PFSK-1 (cell line): ENCODE measurements at regions not wholly inside any gene's neighbourhood (a gene's known extent, or its start where the extent isn't known, plus 50 kb on each side); places are given as distances from the start of the nearest gene placed in this dataset.

Source experiments
- FOXP2 ChIP-seq: optimal IDR thresholded peaks from 2 replicates; pipeline ENCODE3; 2011; ENCODE audit warnings: borderline replicate concordance, control low read depth, inconsistent platforms; ENCODE audit not compliant: insufficient read depth; ENCODE audit errors: extremely low read length, extremely low read depth
- POLR2AphosphoS5 ChIP-seq: IDR thresholded peaks from 2 replicates; pipeline ENCODE4 v1.6.1; 2012; ENCODE audit warnings: low read depth, mild to moderate bottlenecking, control low read depth, low read length, moderate library complexity
- REST ChIP-seq, 2 experiments: IDR thresholded peaks; 2 replicates each; pipeline versions ENCODE4 v1.6.1 to v1.8.0; 2011 to 2012; ENCODE audit warnings: low read depth in 2 of 2, low read length in 2 of 2, control low read depth in 1 of 2, inconsistent platforms in 1 of 2, mild to moderate bottlenecking in 1 of 2, moderate library complexity in 1 of 2; ENCODE audit not compliant: insufficient read depth in 1 of 2
- SIN3A ChIP-seq: IDR thresholded peaks from 2 replicates; pipeline ENCODE4 v1.6.1; 2012; ENCODE audit warnings: mild to moderate bottlenecking, low read length, moderate library complexity, borderline replicate concordance; ENCODE audit not compliant: insufficient read depth
- TAF1 ChIP-seq: IDR thresholded peaks from 2 replicates; pipeline ENCODE4 v1.6.1; 2012; ENCODE audit warnings: low read length, control low read depth, borderline replicate concordance; ENCODE audit not compliant: insufficient read depth

DNA sequence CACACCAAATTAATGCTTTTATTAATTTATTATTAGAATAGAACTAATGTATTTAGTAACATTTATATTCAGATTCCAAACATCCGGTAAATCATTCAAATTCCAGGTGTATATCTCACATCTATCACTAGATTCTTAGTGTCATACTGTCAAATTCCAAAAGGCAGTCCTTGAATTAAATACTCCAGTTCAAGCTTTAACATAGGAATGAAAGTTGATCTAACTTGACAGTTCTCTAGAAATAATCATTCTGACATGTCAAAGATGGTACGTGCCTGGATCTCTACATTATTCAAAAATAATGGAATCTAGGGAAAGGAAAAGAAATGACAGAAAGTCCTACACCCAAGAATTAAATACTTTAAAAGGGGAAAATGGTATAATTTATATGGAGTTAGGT, 1161.5 kb downstream of the PCDH9 start:
- TF ChIP-seq POLR2AphosphoS5 (no peak), TAF1 (no peak), REST (IDR thresholded peaks at IDR 0.05; ENCODE audit: insufficient read depth in 1 of 2, low read depth in 2 of 2, low read length in 2 of 2) (no peak), SIN3A (no peak), FOXP2 (no peak)
